ENCODE measurements at regions not wholly inside any gene's neighbourhood (a gene's known extent, or its start where the extent isn't known, plus 50 kb on each side); places are given as distances from the start of the nearest gene placed in this dataset.

- no peak for DNase-seq
Observed at GRCh38 chr6:141359953-141360352, 772.8 kb upstream of the GJE1 start.

GRCh38 chr6:141354191-141354955 is 778.4 kb upstream of the GJE1 start:
- DNase-seq: no peak

DNA sequence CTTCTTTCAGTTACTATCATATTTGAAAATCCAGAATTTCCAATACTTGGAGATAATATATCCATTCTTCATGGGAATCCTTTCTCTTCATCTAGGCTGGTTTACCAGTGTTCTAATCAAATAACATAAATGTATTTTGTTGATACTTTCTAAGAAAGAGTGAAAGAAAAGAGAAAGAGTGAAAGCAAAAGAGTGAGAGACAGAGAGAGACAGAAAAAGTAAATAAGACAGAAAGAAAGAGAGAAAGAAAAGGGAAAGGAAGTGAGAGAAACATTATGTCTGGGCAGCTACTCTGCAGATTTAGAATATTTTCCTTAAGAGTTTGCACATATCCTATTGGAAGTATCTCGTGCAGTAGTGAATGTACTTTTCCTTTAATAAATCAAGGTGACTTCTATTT is 781.0 kb upstream of the GJE1 start:
- no peak for DNase-seq

DNA sequence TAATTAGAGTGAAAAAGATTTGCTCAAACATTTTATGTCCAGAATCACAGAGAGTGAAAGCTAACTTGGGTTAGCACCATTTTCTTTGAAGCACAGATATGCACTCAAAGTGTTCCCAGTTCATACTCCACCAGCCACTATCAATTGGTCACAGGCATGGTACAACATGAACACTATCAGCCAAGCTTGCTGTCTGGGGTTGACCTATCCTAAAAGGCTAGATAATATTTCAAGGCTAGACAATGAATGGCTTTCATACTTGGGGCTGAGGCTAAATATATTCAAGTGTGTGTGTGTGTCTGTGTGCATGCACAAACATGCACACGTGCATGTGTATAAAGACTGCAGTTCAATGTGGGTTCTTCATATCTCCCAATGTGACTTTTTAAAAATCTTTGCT is 783.0 kb upstream of the GJE1 start:
- no peak for DNase-seq

DNA sequence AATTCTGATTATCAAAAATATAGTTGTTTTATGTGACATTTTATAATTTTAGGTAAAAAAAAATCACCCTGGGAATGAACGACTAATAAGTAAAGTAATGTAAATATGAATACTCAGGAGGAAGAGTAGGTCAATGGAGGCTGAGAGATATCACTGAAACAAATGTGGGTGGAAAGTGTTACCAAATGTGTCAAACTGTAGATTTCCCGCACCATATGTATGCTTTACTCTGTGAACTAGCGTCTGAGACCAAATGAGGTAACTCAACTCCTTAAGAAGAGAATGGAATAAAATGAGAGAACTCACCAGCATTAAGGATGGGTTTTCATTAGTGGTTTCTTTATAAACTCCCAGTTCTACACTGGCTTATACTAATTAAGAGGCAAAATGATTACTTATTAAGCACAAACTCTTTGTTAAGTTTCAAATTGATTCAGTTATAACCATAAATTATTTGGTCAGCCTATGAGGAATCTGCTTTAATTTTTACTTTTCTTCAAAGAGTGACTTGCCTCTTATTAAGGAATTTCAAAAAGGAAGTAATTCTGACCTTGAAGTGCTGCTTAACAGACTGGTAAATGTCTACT is 784.7 kb upstream of the GJE1 start:
- DNase-seq: no peak

- DNase-seq: no peak
Observed at GRCh38 chr6:141347086-141347485, 785.6 kb upstream of the GJE1 start.

DNA sequence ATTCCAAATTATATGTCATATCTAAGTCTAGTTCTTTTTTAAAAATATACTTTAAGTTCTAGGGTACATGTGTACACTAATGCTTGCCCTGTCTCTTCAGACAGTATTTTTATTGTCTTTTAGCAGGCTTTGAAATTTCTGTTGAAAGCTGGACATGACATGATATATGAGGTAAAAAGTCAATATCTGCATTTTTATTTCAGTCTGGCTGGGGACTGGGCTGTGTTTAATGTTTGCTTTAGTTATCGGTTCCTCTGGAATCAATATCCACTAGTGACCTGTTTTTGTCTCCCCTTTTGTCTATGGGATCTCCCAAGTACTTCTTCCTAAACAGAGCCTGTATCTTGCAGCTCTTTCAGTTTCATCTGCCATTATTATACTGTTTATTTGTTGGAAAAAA is 786.2 kb upstream of the GJE1 start:
- no peak for DNase-seq

DNA sequence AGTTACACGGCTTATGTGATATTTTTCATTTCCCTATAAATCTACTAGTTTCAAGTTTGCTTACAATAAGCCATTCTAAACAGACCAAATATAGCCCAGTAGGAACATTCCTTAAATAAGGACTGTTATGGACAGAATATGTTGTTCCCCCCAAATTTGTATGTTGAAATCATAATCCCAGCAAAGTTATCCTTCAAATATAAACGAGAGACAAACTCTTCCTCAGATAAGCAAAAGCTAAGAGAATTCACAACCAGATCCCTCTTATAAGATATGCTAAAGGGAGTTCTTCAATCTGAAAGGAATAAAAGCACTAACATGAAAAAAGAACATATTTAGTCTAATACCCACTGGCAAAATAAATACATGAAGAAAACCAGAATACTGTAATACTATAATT is 795.5 kb upstream of the GJE1 start:
- DNase-seq: no peak

GRCh38 chr6:141335477-141336273 is 797.0 kb upstream of the GJE1 start:
- no peak for DNase-seq

DNA sequence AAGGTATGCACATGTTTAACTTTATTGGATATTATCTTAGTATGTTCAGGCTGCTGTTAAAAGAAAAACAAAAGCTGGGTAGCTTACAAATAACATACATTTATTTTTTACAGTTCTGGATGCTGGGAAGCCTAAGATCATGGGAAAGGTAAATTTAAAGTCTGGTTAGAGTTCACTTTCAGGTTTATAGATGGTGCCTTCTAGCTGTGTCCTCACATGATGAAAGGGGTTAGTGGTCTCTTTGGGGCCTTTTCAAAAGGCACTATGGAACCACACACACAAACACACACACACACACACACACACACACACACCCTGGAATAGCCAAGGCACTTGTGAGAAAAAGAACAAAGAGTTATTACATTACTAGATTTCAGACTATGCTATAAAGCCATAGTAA is 805.8 kb upstream of the GJE1 start:
- DNase-seq: no peak

DNA sequence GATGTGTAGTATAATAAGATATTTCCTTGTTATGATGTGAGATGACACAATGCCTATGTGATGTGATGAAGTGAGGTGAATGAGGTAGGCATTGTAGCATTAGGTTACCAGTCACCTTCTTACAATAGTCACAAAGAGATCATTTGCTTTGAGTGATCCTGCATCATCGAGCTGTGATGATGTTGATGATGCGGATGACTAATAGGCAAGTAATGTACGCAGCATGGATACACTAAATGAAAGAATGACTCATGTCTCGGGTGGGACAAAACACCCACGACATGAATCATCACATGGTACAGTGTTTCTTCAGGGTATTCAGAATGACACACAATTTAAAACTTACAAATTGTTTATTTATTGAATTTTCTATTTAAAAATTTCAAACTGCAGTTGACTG is 806.3 kb upstream of the GJE1 start:
- DNase-seq: no peak

GRCh38 chr6:141321493-141322347 is 811.0 kb upstream of the GJE1 start:
- DNase-seq: no peak

DNA sequence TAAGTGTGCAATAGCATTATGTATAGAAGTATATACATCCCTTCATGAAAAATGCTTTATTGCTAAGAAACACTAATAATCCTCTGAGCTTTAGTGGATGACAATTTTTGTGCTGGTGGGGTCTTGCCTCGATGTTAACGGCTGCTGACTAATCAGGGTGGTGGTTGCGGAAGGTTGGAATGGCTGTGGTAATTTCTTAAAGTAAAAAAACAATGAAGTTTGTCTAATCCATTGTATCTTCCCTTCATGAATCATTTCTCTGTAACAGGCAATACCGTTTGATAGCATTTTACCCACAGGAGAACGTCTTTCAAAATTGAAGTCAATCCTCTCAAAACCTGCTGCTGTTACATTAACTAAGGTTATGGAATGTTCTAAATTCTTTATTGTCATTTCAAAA is 816.5 kb upstream of the GJE1 start:
- DNase-seq: no peak

DNA sequence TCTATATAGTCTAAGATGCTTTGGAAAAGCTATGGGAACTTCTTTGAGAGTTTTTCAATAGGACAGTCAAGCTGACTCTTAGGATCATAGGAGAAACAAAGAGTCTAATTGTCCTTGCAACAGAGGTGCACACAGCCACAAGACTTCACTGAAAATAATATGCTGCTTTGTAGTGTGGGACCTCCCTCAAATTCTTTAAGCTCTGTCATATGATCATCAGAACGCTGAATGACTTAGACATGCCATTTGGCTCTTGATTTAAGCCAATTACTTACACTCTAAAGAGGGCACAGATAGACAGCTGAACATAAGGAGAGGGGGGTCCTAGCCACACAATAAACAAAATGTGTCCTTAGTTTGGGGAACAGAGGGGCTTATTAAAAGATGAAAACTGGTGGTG is 818.7 kb upstream of the GJE1 start:
- no peak for DNase-seq

GRCh38 chr6:141309295-141309694 is 823.4 kb upstream of the GJE1 start:
- DNase-seq: no peak

- no peak for DNase-seq
Observed at GRCh38 chr6:141307309-141307998, 825.3 kb upstream of the GJE1 start.

GRCh38 chr6:141303907-141304306 is 828.8 kb upstream of the GJE1 start:
- no peak for DNase-seq

DNA sequence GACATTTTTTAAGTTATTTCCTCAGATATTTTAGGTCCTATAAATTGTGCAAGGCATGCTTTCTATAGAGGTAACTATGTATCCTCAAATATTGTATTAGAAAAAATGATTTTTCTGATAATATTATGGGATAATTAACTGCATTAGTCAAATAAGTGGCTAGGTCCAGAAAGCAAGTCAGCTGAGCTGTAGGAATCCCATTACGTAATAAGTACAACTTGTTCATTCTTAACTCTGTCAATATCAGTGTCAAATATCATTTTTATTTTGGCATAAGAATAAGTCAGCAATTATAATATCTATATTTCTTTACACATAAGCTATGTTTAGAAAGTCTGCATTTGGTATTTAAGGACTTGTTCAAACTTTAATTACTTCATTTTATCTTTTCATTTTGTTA is 830.9 kb upstream of the GJE1 start:
- no peak for DNase-seq

DNA sequence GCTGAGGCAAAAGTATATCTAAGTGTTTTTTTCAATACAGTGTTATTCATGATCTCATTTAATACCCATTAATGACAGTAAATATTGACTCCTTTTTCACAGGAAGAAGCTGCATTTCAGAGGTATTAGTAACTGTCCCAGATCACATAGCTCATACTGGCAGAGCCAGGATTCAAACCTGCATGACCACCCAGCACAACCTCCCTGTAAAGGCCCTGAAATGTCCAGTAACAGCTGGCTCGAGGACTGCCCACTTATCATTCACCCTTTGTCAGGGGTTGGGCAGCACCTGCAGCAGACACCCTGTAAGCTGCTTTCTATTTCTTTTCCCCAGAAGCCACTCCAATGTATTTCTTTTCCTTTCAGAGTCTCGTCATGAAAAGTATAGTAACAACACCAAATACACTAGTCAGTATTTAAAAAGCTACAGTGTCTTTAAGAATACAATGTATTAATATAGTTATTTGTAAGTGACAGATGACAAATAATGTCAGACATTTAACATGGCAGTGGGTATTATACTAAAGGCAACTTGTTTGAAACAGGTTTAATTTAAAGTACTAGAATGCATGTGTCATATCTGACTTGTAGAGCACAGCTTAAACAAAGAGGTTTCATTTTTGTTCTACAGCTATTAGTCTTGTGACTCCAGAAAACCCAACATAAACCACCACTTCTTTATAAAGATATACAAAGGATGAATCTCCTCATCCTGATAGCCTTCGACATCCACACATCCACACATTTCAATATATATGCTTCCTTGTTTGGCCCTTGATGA is 841.6 kb upstream of the GJE1 start:
- no peak for DNase-seq

DNA sequence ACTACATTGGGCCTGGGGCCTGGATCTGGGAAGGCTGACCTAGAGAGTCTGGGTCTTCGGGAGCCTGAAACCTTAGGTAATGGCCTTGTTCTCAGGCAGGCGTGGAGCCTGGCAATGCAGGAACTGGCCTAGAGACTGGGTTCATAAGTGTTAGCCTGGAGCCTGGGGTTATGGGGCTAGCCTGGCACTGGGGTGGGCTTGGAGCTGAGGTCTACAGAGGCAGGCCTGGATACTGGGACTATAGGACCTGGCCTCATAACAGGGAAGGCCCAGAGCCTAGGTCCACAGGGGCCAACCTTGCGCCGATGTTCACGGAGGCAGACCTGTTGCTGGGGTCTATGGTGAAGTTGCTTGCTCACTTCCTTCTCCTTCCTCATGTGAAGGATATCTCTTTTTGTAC is 843.8 kb upstream of the GJE1 start:
- no peak for DNase-seq

DNA sequence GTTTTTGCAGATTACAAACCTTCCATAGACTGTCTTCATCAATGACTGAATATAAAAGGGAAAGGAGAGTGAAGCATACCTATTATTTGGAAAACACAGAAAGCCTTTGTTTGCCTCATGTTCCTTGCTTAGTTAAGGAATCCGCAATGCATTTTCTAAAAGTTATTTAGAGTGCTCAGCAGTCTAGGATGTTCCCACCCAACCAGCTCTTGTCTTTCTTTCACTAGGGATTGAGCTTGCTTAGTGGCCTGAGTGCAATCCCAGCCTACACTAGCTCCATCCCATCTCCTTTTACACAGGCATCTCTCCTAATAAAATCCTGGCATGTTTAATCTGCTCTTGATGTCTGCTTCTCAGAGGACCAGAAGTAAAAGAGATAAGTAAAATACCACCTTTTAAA is 850.5 kb upstream of the GJE1 start:
- DNase-seq: no peak

GRCh38 chr6:141269684-141270083 is 863.0 kb upstream of the GJE1 start:
- no peak for DNase-seq
